Activated T-cell treated with anti-CD3 and anti-CD28 coated beads, Interleukin-2, amount 50 U/mL, for 72 hours (primary cell): ENCODE measurements at regions not wholly inside any gene's neighbourhood (a gene's known extent, or its start where the extent isn't known, plus 50 kb on each side); places are given as distances from the start of the nearest gene placed in this dataset.

Source experiments
- ATAC-seq, 2 donors: fragments of 150-1000 bp; cut with Tn5 transposase; replicated peaks in 1 of 2; 2 replicates each; pipeline ENCODE4 v1.10.0; 2021; ENCODE audit warnings: moderate library complexity in 2 of 2, mild to moderate bottlenecking in 1 of 2
- DNase-seq, 2 donors: peaks; one replicate each; pipeline ENCODE4 v3.0.0; 2021 to 2022; ENCODE audit warnings: mixed read lengths in 1 of 2
- H3K27ac Mint-ChIP-seq: one replicate; pipeline ENCODE4 v1.8.0; 2022; ENCODE audit warnings: mild to moderate bottlenecking, moderate library complexity, mixed read lengths
- H3K27me3 Mint-ChIP-seq: one replicate; pipeline ENCODE4 v1.8.0; 2022; ENCODE audit warnings: low read depth, mixed read lengths
- H3K36me3 Mint-ChIP-seq, 2 donors: one replicate each; pipeline ENCODE4 v1.8.0; 2022; ENCODE audit warnings: mixed read lengths in 2 of 2, mild to moderate bottlenecking in 1 of 2; ENCODE audit not compliant: insufficient read depth in 2 of 2
- H3K4me1 Mint-ChIP-seq: one replicate; pipeline ENCODE4 v1.8.0; 2022; ENCODE audit warnings: low read depth, mixed read lengths
- H3K4me3 Mint-ChIP-seq, 2 donors: one replicate each; pipeline ENCODE4 v1.8.0; 2022; ENCODE audit warnings: mild to moderate bottlenecking in 2 of 2, mixed read lengths in 2 of 2, moderate library complexity in 2 of 2
- H3K9me3 Mint-ChIP-seq, 2 donors: one replicate each; pipeline ENCODE4 v1.8.0; 2022; ENCODE audit warnings: mixed read lengths in 2 of 2

- H3K4me3 Mint-ChIP-seq = no peak overlapping the region
- H3K9me3 Mint-ChIP-seq = peaks cover 2 to 4% of the 10 kb centered on the region in 2 donors
- DNase-seq (no peak), ATAC-seq (no peak)
- H3K4me1 Mint-ChIP-seq = no peaks in the 10 kb centered on the region
- H3K27ac Mint-ChIP-seq = no peak overlapping the region
- no peaks in the 10 kb centered on the region for H3K36me3 Mint-ChIP-seq
- no peaks in the 10 kb centered on the region for H3K27me3 Mint-ChIP-seq
Observed at GRCh38 chr2:63780518-63781155, 61.1 kb upstream of the UGP2 start.

GRCh38 chr2:63784461-63784860 is 57.2 kb upstream of the UGP2 start:
- Mint-ChIP-seq H3K4me1 (no peaks in the 10 kb centered on the region), H3K9me3 (no peaks in the 10 kb centered on the region), H3K4me3 (no peak overlapping the region), H3K27ac (no peak overlapping the region), H3K36me3 (no peaks in the 10 kb centered on the region), H3K27me3 (no peaks in the 10 kb centered on the region)
- DNase-seq (no peak), ATAC-seq (no peak)

GRCh38 chr2:63785096-63785495 is 56.6 kb upstream of the UGP2 start:
- no peak overlapping the region for H3K4me3 Mint-ChIP-seq
- DNase-seq (no peak), ATAC-seq (no peak)
- H3K4me1 Mint-ChIP-seq = peaks cover 2% of the 10 kb centered on the region
- H3K27ac Mint-ChIP-seq = no peak overlapping the region
- no peaks in the 10 kb centered on the region for H3K9me3 Mint-ChIP-seq
- no peaks in the 10 kb centered on the region for H3K36me3 Mint-ChIP-seq
- no peaks in the 10 kb centered on the region for H3K27me3 Mint-ChIP-seq

GRCh38 chr2:63786471-63786870 is 55.2 kb upstream of the UGP2 start:
- DNase-seq = no peak
- no peaks in the 10 kb centered on the region for H3K9me3 Mint-ChIP-seq
- no peak for ATAC-seq
- H3K4me1 Mint-ChIP-seq = peaks cover 6% of the 10 kb centered on the region
- H3K27ac Mint-ChIP-seq = no peak overlapping the region
- H3K36me3 Mint-ChIP-seq = no peaks in the 10 kb centered on the region
- H3K27me3 Mint-ChIP-seq = no peaks in the 10 kb centered on the region
- no peak overlapping the region for H3K4me3 Mint-ChIP-seq

GRCh38 chr2:63788071-63788470 is 53.6 kb upstream of the UGP2 start:
- no peaks in the 10 kb centered on the region for H3K27me3 Mint-ChIP-seq
- peaks cover 15% of the 10 kb centered on the region for H3K4me1 Mint-ChIP-seq
- no peak overlapping the region for H3K4me3 Mint-ChIP-seq

GRCh38 chr2:63789338-63790020 is 52.2 kb upstream of the UGP2 start:
- Mint-ChIP-seq H3K4me3 (no peak overlapping the region), H3K27me3 (no peaks in the 10 kb centered on the region), H3K4me1 (peaks cover 15% of the 10 kb centered on the region), H3K9me3 (peaks cover 2 to 5% of the 10 kb centered on the region in 2 donors), H3K27ac (no peak overlapping the region), H3K36me3 (peaks cover 0 to 4% of the 10 kb centered on the region in 2 donors)
- ATAC-seq = peak in 1 of 2 donors; percentile 36
- DNase-seq = no peak

More at GRCh38 chr2:63788071-63788470, 53.6 kb upstream of the UGP2 start:
- DNase-seq (no peak), ATAC-seq (no peak)
- Mint-ChIP-seq H3K27ac (no peak overlapping the region), H3K9me3 (peaks cover 2 to 5% of the 10 kb centered on the region in 2 donors), H3K36me3 (peaks cover 0 to 4% of the 10 kb centered on the region in 2 donors)

- Mint-ChIP-seq H3K27me3 (no peaks in the 10 kb centered on the region), H3K4me1 (peaks cover 15% of the 10 kb centered on the region), H3K36me3 (peaks cover 0 to 4% of the 10 kb centered on the region in 2 donors), H3K9me3 (peaks cover 2 to 5% of the 10 kb centered on the region in 2 donors), H3K4me3 (no peak overlapping the region), H3K27ac (no peak overlapping the region)
- DNase-seq = no peak
- ATAC-seq = no peak
Observed at GRCh38 chr2:63790491-63790890, 51.2 kb upstream of the UGP2 start.

GRCh38 chr2:63790906-63791305 is 50.8 kb upstream of the UGP2 start:
- peaks cover 2 to 5% of the 10 kb centered on the region in 2 donors for H3K9me3 Mint-ChIP-seq
- ATAC-seq (no peak), DNase-seq (no peak)
- no peak overlapping the region for H3K4me3 Mint-ChIP-seq
- no peak overlapping the region for H3K27ac Mint-ChIP-seq
- H3K27me3 Mint-ChIP-seq = no peaks in the 10 kb centered on the region
- H3K36me3 Mint-ChIP-seq = peaks cover 0 to 4% of the 10 kb centered on the region in 2 donors
- H3K4me1 Mint-ChIP-seq = peaks cover 15% of the 10 kb centered on the region

GRCh38 chr2:63791387-63791786 is 50.3 kb upstream of the UGP2 start:
- Mint-ChIP-seq H3K36me3 (peaks cover 0 to 4% of the 10 kb centered on the region in 2 donors), H3K27me3 (no peaks in the 10 kb centered on the region), H3K4me1 (peaks cover 15% of the 10 kb centered on the region), H3K27ac (no peak overlapping the region), H3K9me3 (peaks cover 2 to 5% of the 10 kb centered on the region in 2 donors), H3K4me3 (no peak overlapping the region)
- DNase-seq (no peak), ATAC-seq (no peak)
